IMR-90 (cell line): ENCODE measurements at regions not wholly inside any gene's neighbourhood (a gene's known extent, or its start where the extent isn't known, plus 50 kb on each side); places are given as distances from the start of the nearest gene placed in this dataset.

ENCODE experiments used
- ATAC-seq: fragments of 200-7000 bp; cut with Tn5 transposase; 2 replicates; pipeline ENCODE4 v1.9.1; 2020; ENCODE audit warnings: low read depth, mild to moderate bottlenecking, moderate library complexity
- BruUV-seq: library from RNA; stranded (reverse); fragments of 400-500 nt; replicated peaks from 2 replicates; lab custom pipeline; 2021; lab: Mats Ljungman, UMichigan
- CTCF ChIA-PET: fragments of 300-600 bp; formaldehyde crosslinking; extraction: SDS; loops from one replicate; lab custom pipeline; 2021; ENCODE audit warnings: antibody characterized with exemption; lab: Yijun Ruan, JAX
- POLR2A ChIA-PET: fragments of 300-600 bp; sonication (Branson Sonifier 250); formaldehyde crosslinking; loops from one replicate; lab custom pipeline; 2022; ENCODE audit warnings: antibody characterized with exemption; ENCODE audit not compliant: unreplicated experiment; lab: Charles Lee
- DNase-seq: peaks from one replicate; pipeline ENCODE4 v3.0.0; 2013
- H2AFZ ChIP-seq: replicated peaks from 2 replicates; pipeline ENCODE3; 2013; ENCODE audit warnings: low read length, mild to moderate bottlenecking; ENCODE audit not compliant: poor library complexity
- H2AK5ac ChIP-seq: 2 replicates; pipeline ENCODE4 v1.6.1; 2013; ENCODE audit warnings: low read depth, low read length, inconsistent platforms
- H2AK9ac ChIP-seq: replicated peaks from 2 replicates; pipeline ENCODE3; 2013; ENCODE audit warnings: mild to moderate bottlenecking, low read depth, low read length, moderate library complexity; ENCODE audit not compliant: poor library complexity
- H2BK120ac ChIP-seq: 2 replicates; pipeline ENCODE4 v1.6.1; 2013; ENCODE audit warnings: low read depth, low read length, inconsistent platforms
- H2BK15ac ChIP-seq: 3 replicates; pipeline ENCODE4 v1.6.1; 2013; ENCODE audit warnings: low read depth, low read length, inconsistent platforms
- H2BK20ac ChIP-seq: 2 replicates; pipeline ENCODE4 v1.6.1; 2013; ENCODE audit warnings: low read depth, mild to moderate bottlenecking, inconsistent platforms, low read length, moderate library complexity
- H2BK5ac ChIP-seq: 2 replicates; pipeline ENCODE4 v1.6.1; 2013; ENCODE audit warnings: mild to moderate bottlenecking, low read depth, low read length, inconsistent platforms; ENCODE audit not compliant: poor library complexity, severe bottlenecking
- H3K14ac ChIP-seq: replicated peaks from 2 replicates; pipeline ENCODE4 v1.6.1; 2013; ENCODE audit warnings: low read depth, low read length, inconsistent platforms
- H3K18ac ChIP-seq: 2 replicates; pipeline ENCODE4 v1.6.1; 2013; ENCODE audit warnings: low read depth, low read length, control low read depth
- H3K23ac ChIP-seq: 2 replicates; pipeline ENCODE4 v1.6.1; 2013; ENCODE audit warnings: low read depth, low read length, inconsistent platforms
- H3K27ac ChIP-seq: 2 replicates; pipeline ENCODE4 v1.5.1; 2013; ENCODE audit warnings: mild to moderate bottlenecking, control low read depth, low read length; ENCODE audit not compliant: insufficient read depth
- H3K27me3 ChIP-seq: 2 replicates; pipeline ENCODE4 v1.6.1; 2013; ENCODE audit warnings: low read length; ENCODE audit not compliant: control insufficient read depth, insufficient read depth
- H3K36me3 ChIP-seq: 2 replicates; pipeline ENCODE4 v1.6.1; 2013; ENCODE audit warnings: low read length, mixed read lengths; ENCODE audit not compliant: control insufficient read depth, insufficient read depth
- H3K4ac ChIP-seq: 2 replicates; pipeline ENCODE4 v1.6.1; 2013; ENCODE audit warnings: low read depth, low read length, inconsistent platforms
- H3K4me1 ChIP-seq: 2 replicates; pipeline ENCODE4 v1.6.1; 2013; ENCODE audit warnings: low read length, mixed read lengths; ENCODE audit not compliant: control insufficient read depth, insufficient read depth
- H3K4me2 ChIP-seq: 2 replicates; pipeline ENCODE4 v1.6.1; 2013; ENCODE audit warnings: low read depth, mild to moderate bottlenecking, control low read depth, low read length, moderate library complexity
- H3K4me3 ChIP-seq: 2 replicates; pipeline ENCODE4 v1.5.1; 2013; ENCODE audit warnings: low read depth, mild to moderate bottlenecking, control low read depth, low read length, moderate library complexity; ENCODE audit not compliant: insufficient read depth
- H3K56ac ChIP-seq: 2 replicates; pipeline ENCODE4 v1.6.1; 2013; ENCODE audit warnings: low read length, inconsistent platforms; ENCODE audit not compliant: insufficient read depth; ENCODE audit errors: extremely low read depth
- H3K79me1 ChIP-seq, 2 experiments: 2 replicates each; pipeline ENCODE4 v1.6.1; 2013; ENCODE audit warnings: low read length in 2 of 2, inconsistent platforms in 1 of 2, low read depth in 1 of 2
- H3K9ac ChIP-seq: 2 replicates; pipeline ENCODE4 v1.6.1; 2013; ENCODE audit warnings: low read depth, low read length, control low read depth
- H3K9me1 ChIP-seq: 2 replicates; pipeline ENCODE4 v1.6.1; 2013; ENCODE audit warnings: low read length, inconsistent platforms; ENCODE audit not compliant: insufficient read depth
- H3K9me3 ChIP-seq: 2 replicates; pipeline ENCODE4 v1.6.1; 2013; ENCODE audit warnings: low read length; ENCODE audit not compliant: control insufficient read depth, insufficient read depth
- H4K20me1 ChIP-seq: 2 replicates; pipeline ENCODE4 v1.6.1; 2013; ENCODE audit warnings: low read length, inconsistent platforms; ENCODE audit not compliant: insufficient read depth
- H4K5ac ChIP-seq: 2 replicates; pipeline ENCODE4 v1.6.1; 2013; ENCODE audit warnings: mild to moderate bottlenecking, low read depth, low read length, control low read depth
- H4K8ac ChIP-seq, 2 experiments: 2 replicates each; pipeline ENCODE4 v1.6.1; 2013; ENCODE audit warnings: low read depth in 2 of 2, low read length in 2 of 2, control low read depth in 1 of 2, inconsistent platforms in 1 of 2
- H4K91ac ChIP-seq: 2 replicates; pipeline ENCODE4 v1.6.1; 2013; ENCODE audit warnings: low read depth, low read length, inconsistent platforms; ENCODE audit not compliant: insufficient read depth
- BHLHE40 ChIP-seq: fragments of 150-350 bp; IDR thresholded peaks from 2 replicates; pipeline ENCODE4 v1.6.1; 2016; ENCODE audit warnings: mild to moderate bottlenecking, low read depth, low read length
- CEBPB ChIP-seq: IDR thresholded peaks from 2 replicates; pipeline ENCODE4 v1.6.1; 2012; ENCODE audit warnings: low read depth, low read length, improper control_type of control experiment
- CHD1 ChIP-seq: IDR thresholded peaks from 2 replicates; pipeline ENCODE4 v1.6.1; 2012; ENCODE audit warnings: low read depth, low read length, improper control_type of control experiment
- CTCF ChIP-seq: conservative IDR thresholded peaks from 2 replicates; pipeline ENCODE4 v1.5.1; 2012; ENCODE audit warnings: mild to moderate bottlenecking, low read depth, low read length, improper control_type of control experiment
- ELK1 ChIP-seq: fragments of 150-350 bp; IDR thresholded peaks from 2 replicates; pipeline ENCODE4 v1.6.1; 2016; ENCODE audit warnings: low read depth, mild to moderate bottlenecking, low read length, moderate library complexity, borderline replicate concordance
- FOS ChIP-seq: fragments of 150-350 bp; IDR thresholded peaks from 2 replicates; pipeline ENCODE4 v1.6.1; 2016; ENCODE audit warnings: low read depth, low read length
- MAFK ChIP-seq: IDR thresholded peaks from 2 replicates; pipeline ENCODE4 v1.6.1; 2012; ENCODE audit warnings: low read depth, low read length, improper control_type of control experiment
- MAZ ChIP-seq: IDR thresholded peaks from 2 replicates; pipeline ENCODE4 v1.6.1; 2012; ENCODE audit warnings: low read depth, mild to moderate bottlenecking, low read length, improper control_type of control experiment, moderate library complexity, borderline replicate concordance
- MXI1 ChIP-seq: IDR thresholded peaks from 2 replicates; pipeline ENCODE4 v1.6.1; 2012; ENCODE audit warnings: low read depth, mild to moderate bottlenecking, low read length, moderate library complexity, borderline replicate concordance
- NFE2L2 ChIP-seq: fragments of 150-350 bp; IDR thresholded peaks from 2 replicates; pipeline ENCODE4 v1.6.1; 2016; ENCODE audit warnings: low read depth, mild to moderate bottlenecking, low read length
- POLR2A ChIP-seq: IDR thresholded peaks from 2 replicates; pipeline ENCODE4 v1.6.1; 2012; ENCODE audit warnings: mild to moderate bottlenecking, low read depth, low read length
- RAD21 ChIP-seq: IDR thresholded peaks from 2 replicates; pipeline ENCODE4 v1.6.1; 2012; ENCODE audit warnings: low read length, improper control_type of control experiment
- RCOR1 ChIP-seq: IDR thresholded peaks from 2 replicates; pipeline ENCODE4 v1.6.1; 2012; ENCODE audit warnings: mild to moderate bottlenecking, low read length, improper control_type of control experiment; ENCODE audit not compliant: insufficient replicate concordance
- RFX5 ChIP-seq: IDR thresholded peaks from 2 replicates; pipeline ENCODE4 v1.8.0; 2012; ENCODE audit warnings: low read depth, mild to moderate bottlenecking, low read length, moderate library complexity
- SMC3 ChIP-seq: fragments of 150-350 bp; IDR thresholded peaks from 2 replicates; pipeline ENCODE4 v1.6.1; 2016; ENCODE audit warnings: low read depth, mild to moderate bottlenecking, antibody characterized with exemption, low read length, moderate library complexity
- USF2 ChIP-seq: fragments of 150-350 bp; IDR thresholded peaks from 2 replicates; pipeline ENCODE4 v1.6.1; 2017; ENCODE audit warnings: mild to moderate bottlenecking, antibody characterized with exemption, low read length, low read depth
- WGBS, 2 experiments: methylation state at CpG; one replicate each; pipeline versions ENCODE4 v1.1.5 to v1.1.7; 2013; ENCODE audit warnings: missing lambda C conversion rate in 2 of 2; ENCODE audit not compliant: insufficient read length in 1 of 2; ENCODE audit errors: extremely low coverage in 2 of 2; 5-methylcytosine and 5-hydroxymethylcytosine counted together
- dilution Hi-C: fragments of 300-500 bp; cut with HindIII; formaldehyde crosslinking; loops from one replicate; pipeline ENCODE4 v1.14.3; 2018; ENCODE audit warnings: low sequenced_read_pairs; ENCODE audit not compliant: unreplicated experiment
- in situ Hi-C: fragments of 300-500 bp; cut with MboI; formaldehyde crosslinking; loops from 3 replicates; pipeline ENCODE4 v1.14.3; 2019; ENCODE audit warnings: low sequenced_read_pairs, inconsistent platforms, mixed read lengths
- intact Hi-C: fragments of 100-400 bp; cut with micrococcal nuclease; formaldehyde crosslinking; loops from 2 replicates; pipeline ENCODE4 v1.10.0; 2022

- no peak overlapping the region for H4K5ac ChIP-seq
- H4K8ac ChIP-seq = no peak overlapping the region
- dilution Hi-C loops = no loop called here
- ATAC-seq (no peak), DNase-seq (no peak)
- no peak overlapping the region for H2BK120ac ChIP-seq
- ChIA-PET POLR2A (no interaction called here), CTCF (no interaction called here)
- intact Hi-C loops = no loop called here
- H2AK5ac ChIP-seq = no peak overlapping the region; the same call in 1 of the 2 replicates
- H2AFZ ChIP-seq = no peak overlapping the region
- no peaks in the 10 kb centered on the region for H3K79me1 ChIP-seq
- H3K4ac ChIP-seq = no peak overlapping the region
- H2AK9ac ChIP-seq = no peak overlapping the region
- no peak overlapping the region for H2BK5ac ChIP-seq
- no peak overlapping the region for H3K4me2 ChIP-seq
- no peaks in the 10 kb centered on the region for H3K27me3 ChIP-seq
- H3K9me1 ChIP-seq = no peaks in the 10 kb centered on the region
- H2BK20ac ChIP-seq = no peak overlapping the region
- in situ Hi-C loops = no loop called here
- no peaks in the 10 kb centered on the region for H4K20me1 ChIP-seq
- H3K36me3 ChIP-seq = no peaks in the 10 kb centered on the region
- BruUV-seq = no TSS peak
- no peak overlapping the region; the same call in 2 of the 3 replicates for H2BK15ac ChIP-seq
- H3K4me1 ChIP-seq = no peaks in the 10 kb centered on the region
- H3K18ac ChIP-seq = no peak overlapping the region
- H3K23ac ChIP-seq = no peak overlapping the region
- H3K9ac ChIP-seq = no peak overlapping the region
- no peak overlapping the region for H3K56ac ChIP-seq
- H3K27ac ChIP-seq = no peak overlapping the region
- no peak overlapping the region for H3K14ac ChIP-seq
- no CpG with 5 or more reads among the region's 1 CpG for WGBS, 2 experiments
- H3K4me3 ChIP-seq = no peak overlapping the region
- H4K91ac ChIP-seq = no peak overlapping the region
- TF ChIP-seq USF2 = no peak
- no peak for TF ChIP-seq MAZ
- TF ChIP-seq MXI1 = no peak
- TF ChIP-seq POLR2A = no peak
- TF ChIP-seq SMC3 = no peak
- no peak for TF ChIP-seq RCOR1
- no peak for TF ChIP-seq ELK1
- TF ChIP-seq FOS = no peak
- TF ChIP-seq NFE2L2 = no peak
- TF ChIP-seq CTCF = no peak
- TF ChIP-seq CEBPB = no peak
- TF ChIP-seq BHLHE40 = no peak
- no peak for TF ChIP-seq RFX5
- TF ChIP-seq MAFK = no peak
- no peak for TF ChIP-seq RAD21
- no peak for TF ChIP-seq CHD1
- H3K9me3 ChIP-seq = no peaks in the 10 kb centered on the region
Observed at GRCh38 chr6:140581601-140582000, 1207.2 kb upstream of the CITED2 start.
